ENCODE measurements at regions not wholly inside any gene's neighbourhood (a gene's known extent, or its start where the extent isn't known, plus 50 kb on each side); places are given as distances from the start of the nearest gene placed in this dataset.

DNA sequence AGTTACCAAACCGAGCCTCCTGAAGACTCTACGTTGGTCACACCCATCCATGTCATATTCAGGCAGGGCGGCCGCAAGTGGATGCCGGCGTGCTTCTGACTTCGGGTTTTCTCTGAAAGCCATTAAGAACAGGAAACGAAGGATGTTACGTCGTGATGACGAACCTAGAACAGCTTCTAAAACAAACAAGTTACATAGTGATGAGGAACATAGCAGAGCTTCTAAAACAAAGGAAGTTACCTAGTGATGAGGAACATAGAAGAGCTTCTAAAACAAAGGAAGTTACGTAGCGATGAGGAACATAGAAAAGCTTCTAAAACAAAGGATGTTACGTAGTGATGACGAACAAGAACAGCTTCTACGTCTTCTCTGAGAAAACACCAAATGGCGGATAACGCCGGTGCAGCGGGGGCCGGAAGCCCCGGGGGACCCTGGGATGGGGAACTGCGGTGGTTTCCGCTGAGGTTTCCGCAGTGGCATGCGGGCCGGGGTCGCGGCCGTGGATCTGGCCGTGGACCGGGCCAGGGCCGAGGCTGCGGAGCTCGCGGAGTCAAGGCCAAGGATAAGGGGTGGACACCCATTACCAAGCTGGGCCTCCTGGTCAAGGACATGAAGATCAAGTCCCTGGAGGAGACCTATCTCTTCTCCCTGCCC lies 141.1 kb downstream of the SOCS6 start (continued):
- TF ChIP-seq, protein P1, sequence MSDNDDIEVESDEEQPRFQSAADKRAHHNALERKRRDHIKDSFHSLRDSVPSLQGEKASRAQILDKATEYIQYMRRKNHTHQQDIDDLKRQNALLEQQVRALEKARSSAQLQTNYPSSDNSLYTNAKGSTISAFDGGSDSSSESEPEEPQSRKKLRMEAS (IDR thresholded peaks at IDR 0.05): no peak
- TF ChIP-seq POLR2AphosphoS5 (IDR thresholded peaks at IDR 0.05; ENCODE audit: low read depth, low read length) (no peak), ZFX (IDR thresholded peaks at IDR 0.05) (no peak), POLR2A (IDR thresholded peaks at IDR 0.05; ENCODE audit: borderline replicate concordance, extremely low read depth, insufficient read depth, insufficient read length) (no peak), EZH2phosphoT487 (IDR thresholded peaks at IDR 0.05; ENCODE audit: borderline replicate concordance) (no peak)

DNA sequence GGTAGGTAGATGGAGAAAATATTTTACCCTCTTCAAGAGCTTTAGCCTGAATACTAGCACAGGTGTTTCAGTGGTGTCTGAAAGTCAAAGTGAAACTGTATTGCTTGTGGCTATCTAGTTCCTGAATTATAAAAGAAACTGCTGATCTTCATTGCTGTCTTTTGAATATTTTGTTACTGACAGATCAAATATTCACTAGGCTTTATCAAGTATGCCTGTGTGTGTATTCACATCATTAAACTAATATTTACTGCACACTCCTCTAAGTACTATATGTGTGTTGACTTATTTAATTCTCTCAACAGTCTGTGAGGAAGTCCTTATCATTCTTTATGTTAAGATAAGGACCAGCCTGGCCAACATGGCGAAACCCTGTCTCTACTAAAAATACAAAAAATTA lies 139.6 kb downstream of the SOCS6 start:
- H3K27ac ChIP-seq (ENCODE audit: low read depth, low read length): no peak overlapping the region

More for the DNA sequence above, 139.6 kb downstream of the SOCS6 start:
- no peaks in the 10 kb centered on the region for H3K9me3 ChIP-seq (ENCODE audit: control insufficient read depth in 1 of 2, insufficient read depth in 1 of 2, low read depth in 1 of 2, low read length in 2 of 2)
- BruUV-seq (replicated peaks): no TSS peak
- H3K9me2 ChIP-seq (ENCODE audit: insufficient read depth): no peaks in the 10 kb centered on the region
- peaks cover 48 to 60% of the 10 kb centered on the region in 2 experiments for H3K4me1 ChIP-seq (ENCODE audit: control insufficient read depth in 1 of 2, insufficient read depth in 2 of 2, low read length in 2 of 2)
- TF ChIP-seq, protein P2, sequence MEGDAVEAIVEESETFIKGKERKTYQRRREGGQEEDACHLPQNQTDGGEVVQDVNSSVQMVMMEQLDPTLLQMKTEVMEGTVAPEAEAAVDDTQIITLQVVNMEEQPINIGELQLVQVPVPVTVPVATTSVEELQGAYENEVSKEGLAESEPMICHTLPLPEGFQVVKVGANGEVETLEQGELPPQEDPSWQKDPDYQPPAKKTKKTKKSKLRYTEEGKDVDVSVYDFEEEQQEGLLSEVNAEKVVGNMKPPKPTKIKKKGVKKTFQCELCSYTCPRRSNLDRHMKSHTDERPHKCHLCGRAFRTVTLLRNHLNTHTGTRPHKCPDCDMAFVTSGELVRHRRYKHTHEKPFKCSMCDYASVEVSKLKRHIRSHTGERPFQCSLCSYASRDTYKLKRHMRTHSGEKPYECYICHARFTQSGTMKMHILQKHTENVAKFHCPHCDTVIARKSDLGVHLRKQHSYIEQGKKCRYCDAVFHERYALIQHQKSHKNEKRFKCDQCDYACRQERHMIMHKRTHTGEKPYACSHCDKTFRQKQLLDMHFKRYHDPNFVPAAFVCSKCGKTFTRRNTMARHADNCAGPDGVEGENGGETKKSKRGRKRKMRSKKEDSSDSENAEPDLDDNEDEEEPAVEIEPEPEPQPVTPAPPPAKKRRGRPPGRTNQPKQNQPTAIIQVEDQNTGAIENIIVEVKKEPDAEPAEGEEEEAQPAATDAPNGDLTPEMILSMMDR (IDR thresholded peaks at IDR 0.05 in 2 of 3, conservative IDR thresholded peaks at IDR 0.05 in 1 of 3; ENCODE audit: borderline replicate concordance in 1 of 3, insufficient read depth in 1 of 3, low read depth in 2 of 3, low read length in 2 of 3): no peak
- TF ChIP-seq ZNF274 (IDR thresholded peaks at IDR 0.05; ENCODE audit: low read depth, low read length): no peak
- TF ChIP-seq, protein P1 (IDR thresholded peaks at IDR 0.05): no peak
- TF ChIP-seq EGR1 (IDR thresholded peaks at IDR 0.05; ENCODE audit: low read depth): no peak
- no peak for TF ChIP-seq FOSL1 (IDR thresholded peaks at IDR 0.05; ENCODE audit: low read depth)
- TF ChIP-seq ELF1 (IDR thresholded peaks at IDR 0.05; ENCODE audit: borderline replicate concordance, low read depth): no peak
- TF ChIP-seq SRF (IDR thresholded peaks at IDR 0.05; ENCODE audit: low read depth): no peak
- no peak for TF ChIP-seq ZFX (IDR thresholded peaks at IDR 0.05)
- TF ChIP-seq CBX3 (IDR thresholded peaks at IDR 0.05; ENCODE audit: low read depth): no peak
- no peak for TF ChIP-seq TCF7L2 (IDR thresholded peaks at IDR 0.05; ENCODE audit: borderline replicate concordance, extremely low read depth, insufficient read depth, insufficient read length)
- no peak for TF ChIP-seq CEBPB (IDR thresholded peaks at IDR 0.05; ENCODE audit: low read depth)
- no peak for TF ChIP-seq SIN3A (IDR thresholded peaks at IDR 0.05; ENCODE audit: low read depth)
- no peak for TF ChIP-seq EZH2phosphoT487 (IDR thresholded peaks at IDR 0.05; ENCODE audit: borderline replicate concordance)
- TF ChIP-seq SP1 (IDR thresholded peaks at IDR 0.05; ENCODE audit: low read depth): no peak
- TF ChIP-seq POLR2AphosphoS5 (IDR thresholded peaks at IDR 0.05; ENCODE audit: low read depth, low read length): no peak
- TF ChIP-seq YY1 (IDR thresholded peaks at IDR 0.05; ENCODE audit: extremely low read depth, insufficient replicate concordance, low read depth, low read length): no peak
- no peak overlapping the region for H3K4me3 ChIP-seq (replicated peaks in 1 of 2; ENCODE audit: low read depth in 1 of 2, low read length in 2 of 2)
- DNase-seq (ENCODE audit: low read depth, low spot score): no peak
- ChIA-PET CTCF (no interaction called here), POLR2A (no interaction called here), RAD21 (ENCODE audit: low non-redundant PET in 1 of 2, low total read pairs in 2 of 2, uncharacterized antibody in 2 of 2, unreplicated experiment in 2 of 2) (no interaction called here)
- H3K27me3 ChIP-seq (ENCODE audit: insufficient read depth, low read length): no peaks in the 10 kb centered on the region
- no peaks in the 10 kb centered on the region for H4K20me1 ChIP-seq (ENCODE audit: insufficient read depth)
- ATAC-seq: no peak
- no peak overlapping the region for H3K4me2 ChIP-seq (ENCODE audit: low read length)
- no peak overlapping the region for H2AFZ ChIP-seq (ENCODE audit: low read depth, low read length, poor library complexity, severe bottlenecking)
- intact Hi-C loops (cut with micrococcal nuclease): no loop called here
- no peaks in the 10 kb centered on the region for H3K36me3 ChIP-seq (ENCODE audit: control insufficient read depth in 1 of 2, insufficient read depth in 2 of 2, low read length in 2 of 2)
- no peaks in the 10 kb centered on the region for H3K79me2 ChIP-seq (ENCODE audit: insufficient read depth, low read length)
- no peak overlapping the region for H3K9ac ChIP-seq (ENCODE audit: low read length)

All from HCT116 (cell line).